ENCODE measurements at regions not wholly inside any gene's neighbourhood (a gene's known extent, or its start where the extent isn't known, plus 50 kb on each side); places are given as distances from the start of the nearest gene placed in this dataset.

DNA sequence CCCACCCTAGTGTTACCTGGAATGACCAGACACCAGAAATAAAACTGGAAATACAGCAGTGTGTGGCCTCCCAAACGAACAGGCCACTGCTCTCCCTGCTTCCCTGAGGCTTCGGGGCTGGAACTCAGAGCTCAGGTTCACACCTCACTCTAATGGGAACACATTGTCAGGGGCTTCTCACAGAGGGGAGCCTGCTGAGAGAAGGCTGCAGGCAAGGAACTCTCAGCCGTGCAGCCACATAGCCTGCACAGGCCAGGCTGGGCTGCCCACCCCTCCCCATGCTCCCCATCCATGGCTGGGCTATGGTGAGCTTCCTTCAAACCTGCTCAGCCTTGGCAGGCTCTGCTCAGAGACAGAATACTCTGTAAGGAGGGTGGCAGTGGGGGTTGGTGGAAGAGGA, 302.5 kb downstream of the EMP1 start:
- H3K4me1 Mint-ChIP-seq, result no peaks in the 10 kb centered on the region
- H3K36me3 Mint-ChIP-seq (ENCODE audit: low read depth), result no peaks in the 10 kb centered on the region
- ChIA-PET POLR2A (no interaction called here), CTCF (interaction anchor here (1.0 kb wide), 1 partner anchor 10 kb away, joined by 4 read pairs; no protein-coding TSS in a partner anchor)
- no peak overlapping the region for H3K27ac Mint-ChIP-seq
- H3K4me3 Mint-ChIP-seq, result no peak overlapping the region
- no peak for DNase-seq
- no peaks in the 10 kb centered on the region for H3K9me3 Mint-ChIP-seq
- H3K27me3 Mint-ChIP-seq, result peaks cover 6% of the 10 kb centered on the region

GRCh38 chr12:13496111-13496510, 299.6 kb downstream of the EMP1 start:
- DNase-seq, result no peak
- ChIA-PET CTCF (no interaction called here), POLR2A (no interaction called here)
- H3K4me1 Mint-ChIP-seq, result no peaks in the 10 kb centered on the region
- H3K36me3 Mint-ChIP-seq (ENCODE audit: low read depth), result no peaks in the 10 kb centered on the region
- no peaks in the 10 kb centered on the region for H3K9me3 Mint-ChIP-seq
- H3K27ac Mint-ChIP-seq, result no peak overlapping the region
- H3K4me3 Mint-ChIP-seq, result no peak overlapping the region
- H3K27me3 Mint-ChIP-seq, result peaks cover 8% of the 10 kb centered on the region

GRCh38 chr12:13489246-13489645, 292.7 kb downstream of the EMP1 start:
- no peak for DNase-seq
- H3K27ac Mint-ChIP-seq, result no peak overlapping the region
- H3K36me3 Mint-ChIP-seq (ENCODE audit: low read depth), result no peaks in the 10 kb centered on the region
- no peaks in the 10 kb centered on the region for H3K4me1 Mint-ChIP-seq
- ChIA-PET CTCF (no interaction called here), POLR2A (no interaction called here)
- H3K27me3 Mint-ChIP-seq, result peaks cover 7% of the 10 kb centered on the region
- H3K4me3 Mint-ChIP-seq, result no peak overlapping the region
- H3K9me3 Mint-ChIP-seq, result no peaks in the 10 kb centered on the region

- Mint-ChIP-seq H3K27ac (no peak overlapping the region), H3K36me3 (ENCODE audit: low read depth) (no peaks in the 10 kb centered on the region), H3K4me1 (no peaks in the 10 kb centered on the region), H3K4me3 (no peak overlapping the region), H3K27me3 (peaks cover 5% of the 10 kb centered on the region), H3K9me3 (no peaks in the 10 kb centered on the region)
- POLR2A ChIA-PET, result no interaction called here
- no peak for DNase-seq
- CTCF ChIA-PET, result no interaction called here
Observed at GRCh38 chr12:13487326-13487725, 290.8 kb downstream of the EMP1 start.

DNA sequence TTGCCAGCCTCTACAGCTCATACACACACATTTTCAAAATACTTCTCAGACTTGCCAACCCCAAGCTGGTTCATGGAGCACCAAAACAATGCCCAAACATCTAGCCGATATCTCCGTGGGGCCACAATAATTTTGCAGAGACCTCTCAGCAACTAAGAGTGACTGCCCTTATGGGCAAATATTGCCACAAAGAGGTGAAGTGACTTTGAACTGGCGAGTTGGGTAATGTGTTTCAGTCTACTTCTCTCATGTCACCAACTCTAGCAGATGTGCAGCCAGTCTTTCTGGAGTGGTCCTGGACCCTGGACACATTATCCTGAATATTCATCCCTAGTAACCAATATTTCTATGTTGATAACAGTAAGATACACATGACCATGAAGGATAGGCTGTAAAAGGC, 290.3 kb downstream of the EMP1 start:
- ChIA-PET POLR2A (no interaction called here), CTCF (no interaction called here)
- no peak overlapping the region for H3K4me3 Mint-ChIP-seq
- no peak overlapping the region for H3K27ac Mint-ChIP-seq
- H3K36me3 Mint-ChIP-seq (ENCODE audit: low read depth), result no peaks in the 10 kb centered on the region
- no peak for DNase-seq
- H3K4me1 Mint-ChIP-seq, result no peaks in the 10 kb centered on the region
- peaks cover 5% of the 10 kb centered on the region for H3K27me3 Mint-ChIP-seq
- H3K9me3 Mint-ChIP-seq, result no peaks in the 10 kb centered on the region

GRCh38 chr12:13478650-13479181, 282.2 kb downstream of the EMP1 start:
- CTCF ChIA-PET, result no interaction called here
- no peak overlapping the region for H3K27ac Mint-ChIP-seq
- no peaks in the 10 kb centered on the region for H3K9me3 Mint-ChIP-seq
- no peak for DNase-seq
- H3K27me3 Mint-ChIP-seq, result peaks cover 3% of the 10 kb centered on the region
- no peak overlapping the region for H3K4me3 Mint-ChIP-seq
- no peaks in the 10 kb centered on the region for H3K4me1 Mint-ChIP-seq
- no peaks in the 10 kb centered on the region for H3K36me3 Mint-ChIP-seq (ENCODE audit: low read depth)
- POLR2A ChIA-PET, result no interaction called here

DNA sequence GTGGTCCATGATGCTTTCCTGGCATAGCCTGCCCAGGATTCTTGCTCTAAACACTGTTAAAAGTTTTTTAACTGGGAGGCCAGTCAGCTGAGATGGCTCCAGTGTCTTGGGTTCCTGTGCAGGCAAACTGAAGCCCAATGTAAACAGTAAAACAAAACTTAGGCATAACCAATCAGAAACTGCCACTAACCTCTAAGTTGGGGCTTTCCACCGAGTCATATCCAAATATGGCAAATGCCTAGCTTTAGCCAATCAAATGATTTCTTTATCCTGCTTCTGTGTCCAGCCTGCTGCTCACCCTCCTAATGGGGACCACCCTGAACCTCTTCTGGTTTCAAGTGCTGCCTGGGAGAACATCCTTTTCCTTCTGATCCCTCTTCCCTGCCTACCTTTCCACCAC, 277.9 kb downstream of the EMP1 start:
- ChIA-PET CTCF (interaction anchor here (0.6 kb wide), 1 partner anchor 282 kb away, joined by 4 read pairs; no protein-coding TSS in a partner anchor), POLR2A (no interaction called here)
- H3K4me3 Mint-ChIP-seq, result no peak overlapping the region
- no peaks in the 10 kb centered on the region for H3K4me1 Mint-ChIP-seq
- no peaks in the 10 kb centered on the region for H3K36me3 Mint-ChIP-seq (ENCODE audit: low read depth)
- DNase-seq, result no peak
- peaks cover 2% of the 10 kb centered on the region for H3K27me3 Mint-ChIP-seq
- no peaks in the 10 kb centered on the region for H3K9me3 Mint-ChIP-seq
- H3K27ac Mint-ChIP-seq, result no peak overlapping the region

- no peak overlapping the region for H3K27ac Mint-ChIP-seq
- H3K4me3 Mint-ChIP-seq, result no peak overlapping the region
- no peak for DNase-seq
- H3K27me3 Mint-ChIP-seq, result peaks cover 10% of the 10 kb centered on the region
- H3K36me3 Mint-ChIP-seq (ENCODE audit: low read depth), result no peaks in the 10 kb centered on the region
- ChIA-PET CTCF (no interaction called here), POLR2A (no interaction called here)
- H3K9me3 Mint-ChIP-seq, result no peaks in the 10 kb centered on the region
- no peaks in the 10 kb centered on the region for H3K4me1 Mint-ChIP-seq
Observed at GRCh38 chr12:13472690-13473089, 276.2 kb downstream of the EMP1 start.

DNA sequence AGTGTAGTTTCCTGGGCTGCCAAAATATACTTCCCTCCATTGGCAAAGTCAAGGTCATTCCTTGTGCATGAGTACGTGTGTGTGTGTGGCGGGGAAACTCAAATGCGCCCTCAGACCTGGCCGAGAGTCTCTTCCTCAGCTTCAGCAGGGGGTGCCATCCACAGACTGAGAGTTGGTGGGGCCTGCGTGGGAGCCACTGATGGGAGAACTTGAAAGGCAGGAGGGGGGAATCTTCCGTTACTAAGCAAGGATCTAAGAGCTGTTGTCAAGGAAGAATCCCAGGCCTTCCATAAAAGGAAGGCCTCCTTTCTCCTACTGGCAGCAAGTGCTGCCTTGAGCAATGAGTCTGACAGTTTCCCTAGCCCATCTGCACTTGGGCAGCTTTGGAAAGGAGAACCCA, 274.9 kb downstream of the EMP1 start:
- Mint-ChIP-seq H3K36me3 (ENCODE audit: low read depth) (no peaks in the 10 kb centered on the region), H3K9me3 (no peaks in the 10 kb centered on the region), H3K4me1 (no peaks in the 10 kb centered on the region), H3K4me3 (no peak overlapping the region), H3K27me3 (peaks cover 10% of the 10 kb centered on the region), H3K27ac (no peak overlapping the region)
- no peak for DNase-seq
- ChIA-PET POLR2A (no interaction called here), CTCF (interaction anchor here (1.3 kb wide), 1 partner anchor 77 kb away, joined by 4 read pairs; no protein-coding TSS in a partner anchor)

DNA sequence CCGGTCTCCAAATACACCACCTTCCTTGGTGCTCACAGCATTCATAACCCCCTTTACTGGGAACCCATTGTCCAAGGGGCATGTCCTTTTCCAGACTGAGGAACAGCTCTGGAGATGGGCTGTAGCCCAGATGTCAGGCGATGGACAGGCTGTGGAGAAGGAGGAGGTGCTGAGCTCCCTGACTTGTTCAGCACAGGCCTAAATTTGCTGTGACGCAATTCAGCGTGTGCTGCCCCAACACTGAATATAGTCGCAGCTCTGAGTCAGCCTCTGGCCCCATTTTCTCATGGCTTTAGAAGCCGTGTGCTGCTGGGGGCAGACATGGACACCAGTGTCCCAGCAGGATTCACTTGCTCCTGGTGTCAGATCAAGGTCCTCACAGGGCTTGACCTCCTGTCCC, 269.1 kb downstream of the EMP1 start:
- no peak for DNase-seq
- Mint-ChIP-seq H3K27me3 (peaks cover 18% of the 10 kb centered on the region), H3K4me3 (no peak overlapping the region), H3K9me3 (no peaks in the 10 kb centered on the region), H3K4me1 (no peaks in the 10 kb centered on the region), H3K36me3 (ENCODE audit: low read depth) (no peaks in the 10 kb centered on the region), H3K27ac (no peak overlapping the region)
- ChIA-PET CTCF (no interaction called here), POLR2A (no interaction called here)

GRCh38 chr12:13463189-13463588, 266.7 kb downstream of the EMP1 start:
- CTCF ChIA-PET, result no interaction called here
- H3K36me3 Mint-ChIP-seq (ENCODE audit: low read depth), result no peaks in the 10 kb centered on the region

DNA sequence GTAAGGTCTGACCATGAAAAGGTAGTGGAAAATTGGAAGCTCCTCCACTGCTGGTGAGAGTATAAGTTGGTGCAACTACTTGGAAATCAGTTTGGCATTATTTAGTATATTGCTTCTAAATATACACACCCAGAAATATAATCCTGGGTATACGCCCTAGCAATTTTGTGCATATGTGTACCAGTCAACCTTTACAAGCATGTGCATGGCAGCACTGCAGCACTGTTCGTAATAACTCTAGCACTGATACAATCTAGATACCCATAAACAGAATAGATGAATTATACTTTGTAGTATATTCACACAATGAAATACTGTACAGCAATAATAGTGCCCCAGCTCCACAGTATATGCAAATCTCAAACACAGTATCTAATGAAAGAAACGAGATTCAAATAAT, 265.9 kb downstream of the EMP1 start:
- H3K9me3 Mint-ChIP-seq, result no peaks in the 10 kb centered on the region
- peaks cover 14% of the 10 kb centered on the region for H3K27me3 Mint-ChIP-seq
- ChIA-PET POLR2A (no interaction called here), CTCF (no interaction called here)
- H3K27ac Mint-ChIP-seq, result no peak overlapping the region
- H3K36me3 Mint-ChIP-seq (ENCODE audit: low read depth), result no peaks in the 10 kb centered on the region
- no peak for DNase-seq
- H3K4me3 Mint-ChIP-seq, result no peak overlapping the region
- H3K4me1 Mint-ChIP-seq, result no peaks in the 10 kb centered on the region

More at GRCh38 chr12:13463189-13463588, 266.7 kb downstream of the EMP1 start:
- Mint-ChIP-seq H3K9me3 (no peaks in the 10 kb centered on the region), H3K4me1 (no peaks in the 10 kb centered on the region), H3K27me3 (peaks cover 16% of the 10 kb centered on the region), H3K27ac (no peak overlapping the region), H3K4me3 (no peak overlapping the region)
- POLR2A ChIA-PET, result no interaction called here
- no peak for DNase-seq

GRCh38 chr12:13455778-13456144, 259.2 kb downstream of the EMP1 start:
- no peak for DNase-seq
- no peaks in the 10 kb centered on the region for H3K4me1 Mint-ChIP-seq
- H3K36me3 Mint-ChIP-seq (ENCODE audit: low read depth), result no peaks in the 10 kb centered on the region
- H3K27ac Mint-ChIP-seq, result no peak overlapping the region
- H3K27me3 Mint-ChIP-seq, result peaks cover 9% of the 10 kb centered on the region
- H3K4me3 Mint-ChIP-seq, result no peak overlapping the region
- ChIA-PET CTCF (interaction anchor here (0.6 kb wide), 1 partner anchor 359 kb away, joined by 3 read pairs; no protein-coding TSS in a partner anchor), POLR2A (no interaction called here)
- H3K9me3 Mint-ChIP-seq, result no peaks in the 10 kb centered on the region

- Mint-ChIP-seq H3K27me3 (peaks cover 8% of the 10 kb centered on the region), H3K4me3 (no peak overlapping the region), H3K4me1 (no peaks in the 10 kb centered on the region), H3K27ac (no peak overlapping the region), H3K36me3 (ENCODE audit: low read depth) (no peaks in the 10 kb centered on the region), H3K9me3 (no peaks in the 10 kb centered on the region)
- ChIA-PET CTCF (no interaction called here), POLR2A (no interaction called here)
- DNase-seq, result no peak
Observed at GRCh38 chr12:13454991-13455777, 258.7 kb downstream of the EMP1 start.
